IPS DF 19.7 (cell line): ENCODE measurements at regions not wholly inside any gene's neighbourhood (a gene's known extent, or its start where the extent isn't known, plus 50 kb on each side); places are given as distances from the start of the nearest gene placed in this dataset.
"Not testable (repeated sequence)": the region's sequence is repeated elsewhere in the genome, so short reads cannot be mapped to it uniquely, and the experiment has no call there.

Experiments used
- DNase-seq: peaks from one replicate; pipeline ENCODE4 v3.0.0-alpha.2; 2013; ENCODE audit warnings: low read depth, low spot score

DNA sequence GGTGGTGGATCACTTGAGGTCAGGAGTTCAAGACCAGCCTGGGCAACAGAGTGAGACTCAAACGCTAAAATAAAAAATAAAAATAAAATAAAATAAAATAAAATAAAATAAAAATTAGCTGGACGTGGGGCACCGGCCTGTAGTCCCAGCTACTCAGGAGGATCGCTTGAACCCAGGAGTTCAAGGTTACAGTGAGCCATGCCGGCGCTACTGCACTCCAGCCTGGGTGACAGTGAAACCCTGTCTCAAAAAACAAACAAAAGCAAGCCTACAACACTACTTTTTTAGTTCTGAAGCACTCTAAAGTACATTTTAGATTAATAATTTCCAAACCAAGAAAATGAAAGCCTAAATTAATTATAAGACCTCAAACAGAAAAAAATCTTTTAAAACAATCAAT is 56.2 kb upstream of the ZSCAN2 start:
- DNase-seq, result not testable (repeated sequence)

DNA sequence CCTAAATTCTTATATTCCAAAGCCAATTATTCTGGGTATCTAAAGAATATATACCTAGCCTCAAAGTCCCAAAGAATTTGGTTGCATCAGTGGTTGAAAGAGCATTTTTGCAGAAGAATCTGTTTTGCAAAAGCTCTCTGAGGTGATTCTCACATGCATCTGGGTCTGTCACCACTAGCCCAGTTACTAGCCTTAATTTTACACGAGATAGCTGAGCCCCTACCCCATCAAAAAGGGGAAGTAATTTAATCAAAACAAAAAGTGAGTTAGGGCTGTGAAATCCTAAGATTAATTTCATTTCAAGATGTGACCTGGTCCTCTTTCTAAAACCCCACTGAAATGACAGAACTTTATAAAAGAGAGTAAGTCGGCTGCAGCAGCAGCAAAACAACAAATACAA is 53.7 kb upstream of the ZSCAN2 start:
- not testable (repeated sequence) for DNase-seq

DNA sequence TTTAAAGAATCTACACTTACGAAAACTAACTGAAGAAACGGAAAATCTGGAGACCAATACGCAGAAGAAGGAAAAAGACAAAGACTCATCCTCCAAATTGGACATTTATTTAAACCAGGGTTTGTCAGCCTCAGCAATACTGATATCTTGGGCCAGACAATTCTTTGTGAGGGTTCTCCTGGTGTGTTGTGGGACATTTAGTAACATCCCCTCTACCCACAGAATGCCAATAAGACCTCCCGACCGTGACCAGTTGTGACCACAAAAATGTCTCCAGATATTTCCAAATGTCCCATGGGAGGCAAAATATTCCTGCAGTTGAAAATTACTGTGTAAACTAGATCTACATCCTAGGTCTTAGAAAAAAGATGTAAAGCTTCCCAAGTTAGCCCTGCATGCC is 50.3 kb upstream of the ZSCAN2 start:
- DNase-seq, result not testable (repeated sequence)
